ENCODE measurements at regions not wholly inside any gene's neighbourhood (a gene's known extent, or its start where the extent isn't known, plus 50 kb on each side); places are given as distances from the start of the nearest gene placed in this dataset.

DNA sequence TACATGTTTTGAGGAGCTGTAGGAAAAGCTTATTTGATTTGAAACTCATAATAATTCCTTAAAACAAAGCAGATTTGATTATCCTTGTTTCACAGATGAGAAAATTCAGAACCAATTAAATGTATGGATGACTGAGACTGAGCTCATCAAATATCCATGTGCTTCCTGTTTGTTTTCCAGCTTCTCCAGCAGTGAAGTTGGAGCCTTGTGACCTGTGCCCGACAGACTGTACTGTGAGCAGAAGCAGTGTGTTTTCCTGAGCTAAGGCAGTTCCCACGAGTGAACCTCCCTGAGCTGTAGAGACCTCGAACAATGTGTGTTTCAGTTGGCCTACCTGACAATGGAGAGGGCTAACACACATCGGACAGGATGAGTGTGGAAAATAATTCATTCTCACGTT lies 599.5 kb upstream of the NRSN1 start:
- DNase-seq (no peak), ATAC-seq (no peak)
- intact Hi-C loops (cut with DNase I): no loop called here
- Histone ChIP-seq H3K36me3 (replicated peaks in 1 of 2; ENCODE audit: insufficient read depth in 1 of 2, low read depth in 2 of 2) (no peaks in the 10 kb centered on the region), H3K27ac (no peak overlapping the region), H3K27me3 (no peaks in the 10 kb centered on the region), H3K9me3 (no peaks in the 10 kb centered on the region), H3K4me1 (no peaks in the 10 kb centered on the region), H3K4me3 (no peak overlapping the region)
- no peak for TF ChIP-seq POLR2A (IDR thresholded peaks at IDR 0.05)
- TF ChIP-seq, protein P1, sequence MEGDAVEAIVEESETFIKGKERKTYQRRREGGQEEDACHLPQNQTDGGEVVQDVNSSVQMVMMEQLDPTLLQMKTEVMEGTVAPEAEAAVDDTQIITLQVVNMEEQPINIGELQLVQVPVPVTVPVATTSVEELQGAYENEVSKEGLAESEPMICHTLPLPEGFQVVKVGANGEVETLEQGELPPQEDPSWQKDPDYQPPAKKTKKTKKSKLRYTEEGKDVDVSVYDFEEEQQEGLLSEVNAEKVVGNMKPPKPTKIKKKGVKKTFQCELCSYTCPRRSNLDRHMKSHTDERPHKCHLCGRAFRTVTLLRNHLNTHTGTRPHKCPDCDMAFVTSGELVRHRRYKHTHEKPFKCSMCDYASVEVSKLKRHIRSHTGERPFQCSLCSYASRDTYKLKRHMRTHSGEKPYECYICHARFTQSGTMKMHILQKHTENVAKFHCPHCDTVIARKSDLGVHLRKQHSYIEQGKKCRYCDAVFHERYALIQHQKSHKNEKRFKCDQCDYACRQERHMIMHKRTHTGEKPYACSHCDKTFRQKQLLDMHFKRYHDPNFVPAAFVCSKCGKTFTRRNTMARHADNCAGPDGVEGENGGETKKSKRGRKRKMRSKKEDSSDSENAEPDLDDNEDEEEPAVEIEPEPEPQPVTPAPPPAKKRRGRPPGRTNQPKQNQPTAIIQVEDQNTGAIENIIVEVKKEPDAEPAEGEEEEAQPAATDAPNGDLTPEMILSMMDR (IDR thresholded peaks at IDR 0.05): no peak
- WGBS, 2 donors: 58 to 64% methylated on average over 5 of the region's 5 CpGs

DNA sequence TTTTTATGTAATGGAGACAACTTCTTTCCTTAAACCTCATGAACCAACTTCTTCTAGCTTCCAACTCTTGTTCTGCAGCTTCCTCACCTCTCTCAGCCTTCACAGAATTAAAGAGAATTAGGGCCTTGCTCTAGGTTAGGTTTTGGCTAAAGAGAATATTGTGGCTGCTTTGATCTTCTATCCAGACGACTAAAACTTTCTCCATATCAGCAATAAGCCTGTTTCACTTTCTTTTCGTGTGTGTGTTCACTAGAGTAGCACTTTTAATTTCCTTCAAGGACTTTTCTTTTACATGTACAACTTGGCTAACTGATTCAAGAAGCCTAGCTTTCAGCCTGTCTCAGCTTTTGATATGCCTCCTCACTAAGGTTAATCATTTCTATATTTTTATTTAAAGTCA lies 596.1 kb upstream of the NRSN1 start:
- no peaks in the 10 kb centered on the region for H3K36me3 ChIP-seq (replicated peaks in 1 of 2; ENCODE audit: insufficient read depth in 1 of 2, low read depth in 2 of 2)
- intact Hi-C loops (cut with DNase I): no loop called here
- no peaks in the 10 kb centered on the region for H3K27me3 ChIP-seq
- H3K27ac ChIP-seq: no peak overlapping the region
- ATAC-seq (no peak), DNase-seq (no peak)
- no peaks in the 10 kb centered on the region for H3K9me3 ChIP-seq
- no peak overlapping the region for H3K4me3 ChIP-seq
- TF ChIP-seq POLR2A (IDR thresholded peaks at IDR 0.05): no peak
- TF ChIP-seq, protein P1 (IDR thresholded peaks at IDR 0.05): no peak
- H3K4me1 ChIP-seq: no peaks in the 10 kb centered on the region
- WGBS, 2 donors: 39 to 42% methylated on average over 2 of the region's 2 CpGs

DNA sequence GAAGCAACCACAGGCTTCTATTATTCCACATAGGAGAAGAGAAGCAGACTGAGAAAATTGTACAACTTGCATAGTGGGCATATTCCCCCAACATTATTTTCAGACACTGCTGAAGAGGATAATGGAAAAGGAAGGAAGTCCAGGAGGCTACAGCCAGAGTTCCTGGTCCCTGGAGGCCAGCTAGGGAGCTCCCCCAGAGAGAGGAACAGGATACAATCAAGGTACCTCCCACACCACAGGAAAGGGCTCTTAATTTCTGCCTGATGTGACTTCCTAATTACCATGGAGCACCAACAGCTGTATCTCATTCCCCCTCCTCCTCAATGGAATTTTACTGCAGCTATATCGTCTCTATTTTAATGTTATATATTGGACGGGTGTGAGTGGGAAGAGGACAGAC lies 594.3 kb upstream of the NRSN1 start:
- H3K9me3 ChIP-seq: no peaks in the 10 kb centered on the region
- intact Hi-C loops (cut with DNase I): no loop called here
- no peak overlapping the region for H3K27ac ChIP-seq
- TF ChIP-seq, protein P1 (IDR thresholded peaks at IDR 0.05): no peak
- TF ChIP-seq POLR2A (IDR thresholded peaks at IDR 0.05): no peak
- H3K36me3 ChIP-seq (replicated peaks in 1 of 2; ENCODE audit: insufficient read depth in 1 of 2, low read depth in 2 of 2): no peaks in the 10 kb centered on the region
- no peaks in the 10 kb centered on the region for H3K4me1 ChIP-seq
- ATAC-seq (no peak), DNase-seq (no peak)
- H3K4me3 ChIP-seq: no peak overlapping the region
- H3K27me3 ChIP-seq: no peaks in the 10 kb centered on the region
- 45 to 76% methylated on average over 2 of the region's 2 CpGs for WGBS, 2 donors

DNA sequence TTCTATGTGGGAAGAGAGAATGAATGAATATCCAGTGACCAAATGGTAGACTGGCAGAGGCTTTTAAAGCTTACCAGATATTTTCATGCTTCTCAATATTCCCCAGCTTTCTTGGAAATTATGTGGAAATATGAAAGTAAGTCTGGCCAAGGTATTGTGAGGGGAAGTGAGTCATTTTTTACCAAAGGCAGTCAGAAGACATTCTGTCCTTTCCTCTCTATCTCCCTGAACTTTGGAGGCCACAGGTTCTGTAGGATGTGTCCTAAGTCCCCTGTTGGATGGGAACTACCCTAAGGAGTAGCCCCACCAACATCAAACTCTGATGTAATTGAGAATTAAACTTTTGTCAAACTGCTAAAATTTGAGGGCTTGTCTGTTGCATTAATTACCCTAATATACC lies 593.8 kb upstream of the NRSN1 start:
- intact Hi-C loops (cut with DNase I): no loop called here
- Histone ChIP-seq H3K9me3 (no peaks in the 10 kb centered on the region), H3K4me3 (no peak overlapping the region), H3K4me1 (no peaks in the 10 kb centered on the region), H3K27ac (no peak overlapping the region), H3K27me3 (no peaks in the 10 kb centered on the region), H3K36me3 (replicated peaks in 1 of 2; ENCODE audit: insufficient read depth in 1 of 2, low read depth in 2 of 2) (no peaks in the 10 kb centered on the region)
- TF ChIP-seq, protein P1 (IDR thresholded peaks at IDR 0.05): no peak
- no peak for TF ChIP-seq POLR2A (IDR thresholded peaks at IDR 0.05)
- DNase-seq (no peak), ATAC-seq (no peak)

DNA sequence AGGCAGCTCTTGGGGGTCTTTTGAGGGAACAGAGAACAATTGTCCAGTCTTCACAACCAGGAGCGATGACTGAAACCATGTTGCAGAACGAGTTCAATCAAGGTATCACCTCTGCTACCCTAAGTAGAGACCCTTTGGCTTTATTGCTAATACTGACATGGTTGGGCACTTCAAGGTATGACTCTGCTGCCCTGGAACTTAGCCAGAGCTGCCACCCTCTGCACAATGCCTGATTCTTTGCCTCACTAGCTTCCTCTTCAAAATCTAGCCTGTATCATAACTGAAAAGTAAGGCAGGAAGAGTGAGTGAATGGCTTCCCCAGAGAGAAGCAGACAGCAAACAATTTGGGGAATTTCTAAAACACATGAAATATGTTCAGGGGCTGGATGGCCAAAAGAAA lies 592.7 kb upstream of the NRSN1 start:
- ATAC-seq (no peak), DNase-seq (no peak)
- no peaks in the 10 kb centered on the region for H3K4me1 ChIP-seq
- TF ChIP-seq, protein P1 (IDR thresholded peaks at IDR 0.05): no peak
- no peak for TF ChIP-seq POLR2A (IDR thresholded peaks at IDR 0.05)
- WGBS, 2 donors: 58 to 65% methylated on average over 2 of the region's 2 CpGs
- no peak overlapping the region for H3K4me3 ChIP-seq
- no peaks in the 10 kb centered on the region for H3K36me3 ChIP-seq (replicated peaks in 1 of 2; ENCODE audit: insufficient read depth in 1 of 2, low read depth in 2 of 2)
- no peak overlapping the region for H3K27ac ChIP-seq
- no peaks in the 10 kb centered on the region for H3K27me3 ChIP-seq
- H3K9me3 ChIP-seq: no peaks in the 10 kb centered on the region
- intact Hi-C loops (cut with DNase I): no loop called here
